Hematopoietic multipotent progenitor cell (in vitro differentiated cells): ENCODE measurements at regions not wholly inside any gene's neighbourhood (a gene's known extent, or its start where the extent isn't known, plus 50 kb on each side); places are given as distances from the start of the nearest gene placed in this dataset.

Experiments used
- DNase-seq, 3 donors: peaks; one replicate each; pipeline ENCODE4 v3.0.0-alpha.2; 2011 to 2015; ENCODE audit warnings: low read depth in 2 of 3, low spot score in 2 of 3

DNA sequence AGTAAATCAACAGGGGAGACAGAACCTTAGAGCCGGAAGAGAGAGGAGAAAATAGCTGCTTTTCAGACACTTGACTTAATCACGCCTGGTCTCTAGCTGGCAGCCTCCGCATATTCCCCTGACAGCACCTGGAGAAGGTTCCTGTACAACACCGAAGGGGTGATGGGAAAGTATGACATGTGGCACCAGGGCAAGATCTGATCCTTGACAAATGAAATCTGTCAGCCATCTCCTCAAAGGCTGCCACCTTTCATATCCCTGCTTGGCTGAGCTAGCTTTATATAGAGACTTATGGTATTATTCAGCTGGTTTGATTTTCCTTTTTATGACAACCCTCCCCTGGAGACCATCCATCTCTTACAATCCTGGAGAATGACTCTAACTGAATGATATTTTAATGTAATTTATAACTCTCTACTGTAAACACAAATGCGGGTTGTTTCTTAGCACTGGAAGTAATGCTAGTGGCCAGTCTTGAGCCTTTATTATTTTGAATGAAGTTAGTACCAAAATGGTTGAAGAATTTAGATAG is 1205.3 kb upstream of the CDH8 start:
- DNase-seq = no peak

DNA sequence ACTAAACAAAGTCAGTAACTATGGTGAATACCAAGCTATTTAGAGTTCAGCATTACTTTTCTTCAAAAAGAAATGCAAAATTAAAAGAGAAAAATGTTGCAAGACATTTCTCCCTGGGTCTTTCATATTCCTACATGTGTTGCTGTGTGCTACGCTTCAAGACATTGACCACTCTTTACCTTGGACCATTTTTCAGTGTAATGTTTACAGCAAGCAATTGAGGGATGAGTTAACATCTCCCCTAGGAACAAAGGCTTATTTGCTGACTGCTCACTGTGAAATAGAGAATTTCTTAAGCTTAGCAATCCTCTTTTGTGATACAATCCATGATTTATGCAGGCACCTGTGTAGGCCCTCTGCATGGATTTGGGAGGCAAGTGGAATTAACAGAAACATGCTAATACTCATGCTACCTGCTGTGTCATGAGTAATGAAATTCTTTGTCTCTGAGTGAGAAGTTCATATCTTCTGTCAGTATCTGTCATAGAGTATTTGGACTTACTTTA is 1202.9 kb upstream of the CDH8 start:
- DNase-seq = no peak

DNA sequence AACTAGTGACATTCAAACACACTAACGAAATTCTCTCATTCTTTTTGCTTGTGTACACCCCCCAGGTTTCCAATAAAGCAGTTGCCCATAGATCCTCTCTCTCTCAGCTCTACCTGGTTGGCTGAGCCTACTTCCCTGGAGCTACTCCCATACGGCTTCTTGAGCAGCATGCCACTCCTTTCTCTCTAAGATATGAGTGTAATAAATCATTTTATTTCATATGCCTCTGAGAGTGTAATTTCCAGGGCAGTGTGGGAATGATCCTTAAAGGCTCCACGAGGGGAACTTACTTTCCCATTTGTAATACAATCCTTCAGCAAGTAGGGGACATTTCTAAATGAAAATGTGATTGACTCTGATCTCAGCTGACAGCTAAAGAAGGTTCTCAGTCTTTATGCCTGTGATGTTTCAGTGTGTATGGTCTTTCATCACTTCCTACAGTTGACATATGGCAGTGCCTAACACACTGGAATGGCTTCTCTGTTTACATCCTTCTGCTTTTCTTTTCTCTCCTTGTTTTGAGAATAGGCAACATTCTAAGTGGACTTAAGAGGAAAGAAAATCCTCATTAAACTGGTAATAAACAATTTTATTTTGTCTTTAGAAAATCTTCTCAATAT is 1194.3 kb upstream of the CDH8 start:
- DNase-seq = no peak

DNA sequence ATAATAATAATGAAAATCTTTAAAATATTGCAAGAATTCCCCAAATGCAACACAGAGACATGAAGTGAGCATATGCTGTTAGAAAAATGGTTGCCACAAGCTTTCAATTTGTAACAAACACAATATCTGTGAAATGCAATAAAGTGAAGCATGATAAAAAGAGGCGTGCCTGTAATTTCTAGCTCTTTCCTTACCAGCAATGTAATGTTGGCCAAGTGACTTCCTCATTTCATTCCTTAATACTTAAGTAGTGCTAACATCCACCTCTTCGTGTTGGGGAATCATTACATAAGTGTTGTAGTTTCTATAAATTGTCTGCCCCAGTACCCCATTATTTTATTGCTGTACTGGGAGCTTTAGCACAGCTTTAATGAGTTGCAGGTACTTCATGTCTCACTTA is 1192.0 kb upstream of the CDH8 start:
- no peak for DNase-seq

DNA sequence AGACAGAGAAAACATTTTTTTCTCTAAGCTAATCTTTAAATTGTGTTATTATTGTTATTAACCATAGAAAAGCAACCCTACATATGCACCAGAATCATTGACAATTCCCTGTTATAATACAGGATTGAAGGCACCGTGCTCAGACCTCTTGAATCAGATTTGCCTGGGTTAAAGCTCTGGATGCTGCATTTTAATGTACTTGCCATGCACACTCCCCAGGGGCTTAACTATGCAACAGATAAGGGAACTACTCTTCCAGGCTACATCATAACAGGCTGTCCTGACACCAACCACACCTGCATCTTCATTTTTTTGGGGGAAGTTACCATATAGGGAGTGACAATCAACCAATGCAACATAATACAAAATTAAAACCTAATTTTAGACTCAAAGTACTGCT is 1187.6 kb upstream of the CDH8 start:
- no peak for DNase-seq

DNA sequence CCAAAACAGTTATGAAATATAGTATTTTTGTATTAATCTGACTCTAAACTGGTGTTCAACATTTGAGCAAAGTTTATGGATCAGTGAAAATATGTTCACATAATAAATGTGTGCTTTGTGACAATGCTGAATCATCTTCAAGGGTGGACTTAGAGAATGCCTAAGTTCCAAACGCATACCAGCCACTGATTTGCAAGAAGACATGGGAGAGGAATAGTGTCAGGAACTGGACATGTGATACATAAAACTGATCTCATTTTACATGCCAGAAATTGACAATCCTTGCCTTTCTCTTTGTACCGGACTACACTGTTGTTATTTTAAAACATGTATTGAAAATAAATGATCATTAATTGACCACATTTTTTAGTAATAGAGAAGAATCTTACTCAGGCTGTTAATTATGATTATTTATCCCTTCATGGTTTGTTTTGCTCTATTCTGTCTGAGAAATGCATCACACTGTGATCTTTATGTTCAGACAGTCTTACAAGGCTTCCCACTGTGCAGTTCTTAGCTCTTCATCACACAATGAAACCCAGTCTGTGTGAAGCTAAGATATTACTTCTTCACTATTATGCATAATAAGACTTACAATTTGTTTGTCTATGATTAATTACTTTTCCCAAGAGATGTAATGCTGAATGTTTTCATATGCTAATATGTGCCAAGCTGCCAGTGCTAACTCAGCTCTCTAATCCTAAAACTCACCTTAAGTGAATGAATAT is 1180.6 kb upstream of the CDH8 start:
- no peak for DNase-seq

DNA sequence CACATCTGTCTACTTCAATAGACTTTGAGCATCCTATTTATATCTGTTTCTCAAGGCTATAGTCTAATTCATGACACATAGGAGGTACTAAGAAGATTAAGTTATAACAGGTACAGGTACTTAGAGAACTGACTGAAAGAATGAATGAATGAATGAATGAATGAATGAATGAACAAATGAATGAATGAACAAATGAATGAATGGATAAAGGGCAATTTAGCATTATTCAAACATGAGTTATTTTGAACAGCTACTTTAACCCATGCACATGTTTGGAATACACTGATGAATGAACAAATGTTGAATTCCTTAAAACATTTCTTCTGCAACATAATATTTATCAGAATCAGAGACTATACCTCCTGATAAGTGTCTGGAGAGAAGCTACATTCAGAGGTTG is 1165.6 kb upstream of the CDH8 start:
- DNase-seq = no peak

DNA sequence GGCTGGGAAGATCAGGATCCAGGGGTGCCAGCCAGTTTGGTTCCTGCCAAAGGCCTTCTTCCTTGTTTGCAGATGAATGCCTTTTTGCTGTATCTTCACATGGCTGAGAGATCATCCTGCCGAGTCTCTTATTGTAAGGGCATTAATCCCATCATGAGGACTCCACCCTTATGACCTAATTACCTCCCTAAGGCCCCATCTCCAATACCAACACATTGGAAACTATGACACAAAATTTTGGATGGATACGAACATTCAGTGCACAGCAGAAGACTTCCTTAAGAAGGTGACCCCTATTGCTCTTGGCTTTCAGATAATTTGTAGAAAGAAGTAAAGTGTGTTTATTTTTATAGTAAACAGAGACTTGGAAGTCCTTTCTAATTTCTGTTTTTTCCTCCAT is 1164.7 kb upstream of the CDH8 start:
- no peak for DNase-seq

DNA sequence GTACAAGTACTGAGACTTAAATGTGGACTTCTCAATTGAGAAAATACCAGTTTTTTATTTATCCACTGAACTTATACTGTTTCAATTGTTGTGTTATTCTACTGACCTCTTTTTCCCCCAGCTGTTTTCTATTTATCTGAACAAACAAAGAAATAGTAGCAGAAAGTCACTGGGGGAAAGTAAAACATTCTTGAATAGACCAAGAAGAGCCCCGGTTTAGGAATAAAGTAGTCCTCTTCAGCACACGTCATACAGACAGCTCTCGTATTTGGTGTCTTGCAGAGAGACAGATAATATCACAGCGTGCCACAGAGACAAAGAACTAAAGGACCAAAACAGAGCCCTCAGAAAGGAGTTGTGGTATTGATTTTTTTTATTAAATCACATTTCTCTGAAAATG is 1159.1 kb upstream of the CDH8 start:
- no peak for DNase-seq

DNA sequence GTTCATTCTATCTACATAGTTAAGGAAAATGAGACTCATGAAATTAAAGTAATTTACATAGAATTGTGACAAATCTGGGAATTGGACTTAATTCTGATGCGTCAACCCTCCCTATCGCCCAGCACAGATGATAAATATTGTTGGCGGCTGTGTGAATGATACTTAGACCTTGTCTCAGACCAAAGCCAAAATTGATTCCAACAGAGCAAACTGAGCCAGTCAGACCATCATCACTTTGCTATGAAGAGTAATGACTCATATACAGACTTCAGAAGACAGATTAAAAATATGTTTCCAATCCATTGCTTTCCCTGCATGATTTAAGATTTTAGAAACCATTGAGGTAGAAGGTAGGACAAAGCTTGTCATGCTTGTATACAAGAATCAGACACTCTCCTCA is 1156.7 kb upstream of the CDH8 start:
- DNase-seq = no peak

DNA sequence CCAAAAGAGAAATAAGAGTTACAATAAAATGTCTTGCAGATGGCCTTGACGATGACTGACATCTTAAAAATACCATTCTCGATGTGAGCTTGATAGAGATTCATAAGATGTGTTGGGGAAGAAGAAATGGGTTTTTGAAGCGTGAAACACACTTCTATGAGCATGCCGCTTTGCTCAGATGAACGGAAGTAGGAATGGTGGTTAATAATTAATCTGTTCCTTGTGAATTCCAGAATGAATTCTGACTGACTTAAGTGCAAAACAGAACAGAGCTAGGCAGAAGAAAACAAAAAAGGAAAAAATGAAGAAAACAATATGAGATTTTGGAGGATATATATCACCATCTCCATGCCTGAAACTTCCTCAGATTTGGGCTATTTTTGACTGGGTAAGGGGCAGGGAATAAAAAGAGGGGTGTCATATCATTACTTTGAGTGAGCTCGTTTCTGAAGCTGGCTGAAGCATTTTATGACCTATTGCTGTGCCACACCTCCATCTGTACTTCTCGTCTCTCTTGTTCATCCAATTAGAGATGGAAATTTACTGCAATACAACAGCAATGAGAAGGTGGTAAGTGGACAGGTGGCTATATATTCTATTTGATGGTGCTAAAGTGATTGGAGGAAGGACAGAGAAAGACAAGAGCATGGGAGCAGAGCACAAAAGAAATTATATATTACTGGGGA is 1152.0 kb upstream of the CDH8 start:
- no peak for DNase-seq

DNA sequence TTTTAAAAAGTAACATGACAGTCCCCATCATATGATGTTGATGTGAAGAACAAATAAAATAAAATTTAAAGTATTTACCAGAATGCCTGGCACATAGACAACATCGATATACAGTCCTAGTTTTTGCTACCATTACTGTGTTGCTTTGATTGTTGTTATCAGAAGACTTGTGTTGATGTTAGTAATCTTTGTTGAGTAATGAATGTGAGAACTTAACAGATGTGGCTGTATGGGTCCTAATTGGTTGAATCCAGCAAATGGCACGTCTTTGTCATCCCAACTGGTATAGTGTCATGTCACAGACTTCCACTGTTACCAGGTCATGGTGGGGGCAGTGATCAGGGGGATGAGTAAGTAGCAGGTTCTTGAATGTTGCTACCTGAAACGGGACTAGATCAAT is 1151.4 kb upstream of the CDH8 start:
- no peak for DNase-seq

DNA sequence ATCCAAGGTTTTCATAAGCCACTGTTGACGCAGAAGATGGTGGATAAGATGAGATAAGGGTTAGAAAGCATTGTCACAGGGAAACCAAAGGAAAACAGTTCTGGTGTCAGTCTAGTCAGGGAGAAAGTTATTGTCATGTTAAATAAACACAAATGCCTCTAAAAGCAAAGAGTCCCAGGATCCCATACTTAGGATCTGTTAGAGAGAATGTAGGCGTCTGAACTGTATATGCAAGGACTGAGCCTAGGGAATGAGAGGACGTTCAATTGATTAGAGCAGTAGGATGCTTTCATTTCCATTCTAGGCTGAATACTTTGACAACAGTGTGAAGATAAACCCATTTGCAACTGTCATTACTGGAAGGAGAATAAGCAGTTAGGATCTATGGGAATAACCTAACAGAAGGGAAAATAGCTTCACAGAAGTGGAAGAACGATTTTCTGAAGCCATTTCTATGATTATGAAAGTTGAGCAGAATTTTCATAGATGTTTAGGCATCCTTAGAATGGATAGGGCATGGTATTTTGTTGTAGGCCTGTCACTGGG is 1149.1 kb upstream of the CDH8 start:
- DNase-seq = no peak

DNA sequence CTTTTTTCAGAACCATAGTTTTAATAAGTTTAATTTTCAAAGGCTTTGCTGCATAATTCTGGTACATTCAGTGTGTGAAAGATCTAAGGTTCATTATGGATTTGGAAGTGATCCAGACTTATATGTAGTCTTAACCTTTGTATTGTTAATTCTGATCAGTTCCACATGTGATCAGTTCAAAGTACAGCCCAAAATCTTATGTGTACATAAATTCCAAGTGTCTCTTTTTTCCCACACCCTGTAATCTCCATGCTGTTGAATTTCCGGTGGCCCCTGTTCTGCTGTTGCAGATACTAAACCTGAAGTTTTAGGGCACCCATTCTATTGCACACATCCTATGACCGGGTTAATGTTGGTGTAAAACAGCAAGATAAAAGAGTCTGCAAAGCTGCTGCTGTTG is 1147.5 kb upstream of the CDH8 start:
- DNase-seq = no peak

DNA sequence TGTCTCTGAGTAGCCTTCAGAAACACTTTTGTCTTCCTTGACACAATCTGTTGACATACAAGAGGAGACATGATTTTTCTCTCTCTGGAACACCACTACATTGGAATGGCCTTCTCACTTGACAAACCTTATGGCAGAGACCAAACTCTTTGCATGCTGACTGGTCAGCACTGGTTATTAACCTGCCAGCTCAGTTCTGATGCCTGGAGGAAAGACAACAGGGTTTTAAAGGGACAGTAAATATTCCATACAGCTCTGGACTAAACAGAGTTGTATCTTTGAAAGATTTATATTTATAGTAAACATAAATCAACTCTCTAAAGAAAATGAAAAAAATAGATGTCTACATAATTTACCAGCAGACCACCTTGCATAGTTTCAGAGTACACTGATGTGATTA is 1139.1 kb upstream of the CDH8 start:
- no peak for DNase-seq

DNA sequence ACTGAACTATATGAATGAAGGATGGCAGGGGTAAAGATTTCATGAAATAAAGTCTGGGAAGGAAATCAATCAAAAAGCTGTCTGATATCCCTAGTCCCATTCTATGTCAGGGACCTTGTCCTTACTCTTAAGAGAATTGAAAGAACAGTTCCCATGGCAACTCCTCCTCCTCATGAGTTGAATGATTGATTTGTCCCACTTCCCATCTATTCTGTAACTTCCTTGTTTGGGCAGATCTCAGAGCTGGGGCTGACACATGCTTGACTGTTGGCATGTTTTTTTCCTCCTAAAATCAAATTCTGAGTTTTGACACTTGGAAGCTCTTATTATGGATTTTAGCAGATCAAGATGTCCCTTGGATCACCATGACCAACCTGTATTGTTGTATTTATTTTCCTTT is 1138.6 kb upstream of the CDH8 start:
- DNase-seq = no peak

DNA sequence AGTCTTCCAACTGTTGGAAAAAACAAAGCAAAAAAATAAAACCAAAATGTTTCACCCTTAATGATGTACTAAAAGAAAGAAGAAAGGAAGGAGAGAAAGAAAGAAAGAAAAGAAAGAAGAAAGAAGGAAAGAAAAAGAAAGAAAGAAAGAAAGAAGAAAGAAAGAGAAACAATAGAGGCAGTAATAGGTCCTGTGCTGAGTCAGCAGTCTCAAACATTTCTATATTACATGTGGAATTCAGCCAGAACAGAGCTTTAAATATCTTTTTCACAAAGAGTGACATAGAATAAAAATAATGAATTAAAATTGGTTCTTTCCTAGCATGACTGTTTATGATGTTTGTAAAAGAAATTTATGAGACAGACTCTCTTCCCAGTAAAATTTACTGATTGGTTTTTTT is 1135.3 kb upstream of the CDH8 start:
- DNase-seq = no peak

DNA sequence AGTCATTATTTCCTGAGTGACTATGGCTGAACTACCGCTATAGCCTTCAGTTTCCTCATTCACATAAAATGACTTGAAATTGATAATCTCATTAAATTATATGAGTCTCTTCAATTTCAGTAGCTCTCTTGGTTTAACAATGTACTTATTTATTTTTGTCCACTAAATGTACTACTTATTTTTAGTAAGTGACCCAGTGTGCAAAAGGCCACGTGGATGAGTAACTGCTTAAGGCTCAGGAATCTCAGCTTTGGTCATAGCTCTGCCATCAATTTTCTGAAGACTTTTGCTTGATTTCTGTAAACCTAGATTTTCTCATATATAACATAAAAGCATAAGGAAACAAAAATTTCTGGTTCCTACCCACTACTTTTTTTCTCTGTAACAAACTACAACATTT is 1132.9 kb upstream of the CDH8 start:
- no peak for DNase-seq

DNA sequence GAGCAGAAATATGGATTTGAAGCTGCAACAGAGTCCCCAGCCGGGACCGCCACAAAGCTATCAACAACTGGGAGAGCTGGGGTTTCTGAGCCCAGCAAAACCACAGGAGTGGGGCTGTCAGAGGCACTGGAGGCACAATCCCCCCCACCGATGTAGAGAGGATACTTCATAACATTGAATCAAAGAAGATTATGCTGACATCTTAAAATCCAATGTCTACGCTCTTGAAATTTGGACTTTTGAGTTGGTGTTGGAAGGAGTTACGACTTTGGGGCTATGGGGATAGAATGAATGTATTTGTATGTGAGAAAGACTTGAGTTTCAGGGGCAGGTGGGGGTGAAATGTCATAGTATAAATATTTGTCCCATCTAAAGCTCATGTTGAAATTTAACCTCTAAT is 1121.6 kb upstream of the CDH8 start:
- no peak for DNase-seq

DNA sequence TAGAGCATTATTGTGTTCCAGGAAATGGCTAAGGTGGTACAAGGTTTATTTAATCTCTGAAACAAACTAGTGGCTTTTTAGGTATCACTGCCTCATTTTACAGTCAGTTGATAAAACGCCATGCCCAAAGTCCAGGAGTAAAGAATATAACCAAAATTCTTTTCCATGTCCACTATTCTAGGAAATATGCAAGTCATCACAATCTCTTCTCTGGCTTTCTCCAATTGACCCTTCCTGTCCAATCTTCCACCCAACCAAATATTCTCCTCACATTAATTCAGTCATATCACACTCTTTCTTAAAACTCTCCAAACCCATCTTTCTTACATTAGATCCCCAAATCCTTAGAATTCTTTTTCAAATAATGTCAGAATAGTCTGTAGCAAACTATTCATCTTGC is 1110.0 kb upstream of the CDH8 start:
- no peak for DNase-seq

DNA sequence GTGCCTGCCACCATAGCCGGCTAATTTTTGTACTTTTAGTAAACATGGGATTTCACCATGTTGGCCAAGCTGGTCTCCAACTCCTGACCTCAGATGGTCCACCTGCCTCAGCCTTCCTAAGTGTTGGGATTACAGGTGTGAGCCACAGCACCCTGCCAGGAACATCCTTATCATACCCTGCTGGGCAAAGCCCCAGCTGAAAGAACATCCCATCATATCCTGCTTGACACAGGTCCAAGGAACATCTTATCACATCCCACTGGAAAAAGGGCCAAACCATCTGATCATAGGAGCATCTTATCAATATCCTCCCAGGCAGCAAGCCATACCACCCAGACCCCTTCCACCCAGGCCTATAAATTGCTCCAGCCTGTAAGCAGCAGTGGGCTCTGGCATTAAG is 1109.2 kb upstream of the CDH8 start:
- DNase-seq = no peak

DNA sequence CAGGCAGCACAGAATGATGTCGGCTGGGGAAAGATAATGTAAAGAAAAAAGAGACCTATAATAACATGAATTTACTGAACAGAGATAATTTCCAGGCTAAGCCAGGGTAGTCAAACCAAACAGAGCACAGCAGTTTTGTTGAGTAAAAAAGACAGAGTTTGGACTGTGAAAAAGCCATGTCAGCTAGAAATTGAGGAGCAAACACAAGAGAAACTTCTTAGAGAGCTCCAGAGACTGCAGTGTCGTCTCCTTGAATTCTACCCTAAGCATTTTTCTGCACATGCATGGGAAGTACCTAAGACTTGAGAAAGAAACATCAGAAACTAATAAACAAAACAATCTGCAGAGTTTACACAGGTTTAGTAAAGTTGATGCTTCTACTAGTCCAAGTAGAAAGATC is 1098.8 kb upstream of the CDH8 start:
- no peak for DNase-seq
